T follicular helper cell (primary cell): ENCODE measurements at regions not wholly inside any gene's neighbourhood (a gene's known extent, or its start where the extent isn't known, plus 50 kb on each side); places are given as distances from the start of the nearest gene placed in this dataset.
"Not testable (repeated sequence)": the region's sequence is repeated elsewhere in the genome, so short reads cannot be mapped to it uniquely, and the experiment has no call there.

Source experiments
- DNase-seq: peaks from one replicate; pipeline ENCODE4 v3.0.0-alpha.2; 2020; ENCODE audit warnings: low read depth

DNA sequence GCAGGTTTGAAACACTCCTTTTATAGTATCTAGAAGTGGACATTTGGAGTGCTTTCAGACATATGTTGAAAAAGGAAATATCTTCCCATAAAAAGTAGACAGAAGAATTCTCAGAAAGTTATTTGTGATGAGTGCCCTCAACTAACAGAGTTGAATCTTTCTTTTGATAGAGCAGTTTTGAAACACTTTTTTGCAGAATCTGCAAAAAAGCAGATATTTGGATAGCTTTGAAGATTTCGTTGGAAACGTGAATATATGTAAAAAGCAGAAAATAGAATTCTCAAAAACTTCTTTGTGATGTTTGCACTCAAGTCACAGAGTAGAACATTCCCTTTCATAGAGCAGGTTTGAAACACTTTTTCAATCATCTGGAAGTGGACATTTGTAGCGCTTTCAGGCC, 676.4 kb upstream of the ZNF337 start:
- not testable (repeated sequence) for DNase-seq

DNA sequence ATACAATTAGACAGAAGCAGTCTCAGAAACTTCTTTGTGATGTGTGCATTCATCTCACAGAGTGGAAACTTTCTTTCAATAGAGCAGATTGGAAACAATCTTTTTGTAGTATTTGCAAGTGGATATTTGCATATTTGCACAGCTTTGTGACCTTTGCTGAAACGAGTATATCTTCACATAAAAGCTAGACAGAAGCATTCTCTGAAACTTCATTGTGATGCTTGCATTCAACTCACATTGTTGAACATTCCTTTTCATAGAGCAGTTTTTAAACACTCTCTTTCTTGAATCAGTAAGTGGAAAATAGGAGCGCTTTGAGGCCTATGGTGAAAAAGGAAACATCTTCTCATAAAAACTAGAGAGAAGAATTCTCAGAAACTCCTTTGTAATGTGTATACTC, 657.9 kb upstream of the ZNF337 start:
- DNase-seq = no peak

DNA sequence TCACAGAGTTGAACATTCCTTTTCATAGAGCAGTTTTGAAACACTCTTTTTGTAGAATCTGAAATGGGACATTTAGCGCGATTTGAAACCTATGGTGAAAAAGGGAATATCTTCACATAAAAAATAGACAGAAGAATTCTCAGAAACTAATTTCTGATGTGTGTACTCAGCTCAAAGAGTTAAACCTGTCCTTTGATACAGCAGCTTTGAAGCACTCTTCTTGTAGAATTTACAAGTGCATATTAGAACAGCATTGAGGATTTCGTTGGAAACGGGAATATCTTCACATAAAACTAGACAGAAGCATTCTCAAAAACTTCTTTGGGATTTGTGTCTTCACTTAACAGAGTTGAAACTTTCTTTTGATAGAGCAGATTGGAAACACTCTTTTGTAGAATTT, 650.7 kb upstream of the ZNF337 start:
- no peak for DNase-seq

DNA sequence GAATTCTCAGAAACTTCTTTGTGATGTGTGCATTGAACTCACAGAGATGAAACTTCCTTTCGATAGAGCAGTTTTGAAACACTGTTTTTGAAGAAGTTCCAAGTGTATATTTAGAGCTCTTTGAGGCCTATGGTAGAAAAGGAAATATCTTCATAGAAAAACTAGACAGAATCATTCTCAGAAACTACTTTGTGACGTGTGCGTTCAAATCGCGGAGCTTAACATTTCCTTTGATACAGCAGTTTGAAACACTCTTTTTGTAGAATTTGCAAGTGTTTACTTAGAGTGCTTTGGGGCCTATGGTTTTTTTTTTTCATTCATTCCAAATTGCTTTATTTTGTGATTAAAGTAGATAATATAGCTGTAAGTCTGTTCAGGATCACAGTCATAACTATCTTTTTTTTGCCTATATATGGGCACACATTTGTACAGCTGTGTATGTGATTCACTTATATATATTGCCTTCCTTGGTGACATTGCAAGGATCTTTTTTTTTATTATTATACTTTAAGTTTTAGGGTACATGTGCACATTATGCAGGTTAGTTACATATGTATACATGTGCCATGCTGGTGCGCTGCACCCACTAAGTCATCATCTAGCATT, 643.9 kb upstream of the ZNF337 start:
- DNase-seq = not testable (repeated sequence)

DNA sequence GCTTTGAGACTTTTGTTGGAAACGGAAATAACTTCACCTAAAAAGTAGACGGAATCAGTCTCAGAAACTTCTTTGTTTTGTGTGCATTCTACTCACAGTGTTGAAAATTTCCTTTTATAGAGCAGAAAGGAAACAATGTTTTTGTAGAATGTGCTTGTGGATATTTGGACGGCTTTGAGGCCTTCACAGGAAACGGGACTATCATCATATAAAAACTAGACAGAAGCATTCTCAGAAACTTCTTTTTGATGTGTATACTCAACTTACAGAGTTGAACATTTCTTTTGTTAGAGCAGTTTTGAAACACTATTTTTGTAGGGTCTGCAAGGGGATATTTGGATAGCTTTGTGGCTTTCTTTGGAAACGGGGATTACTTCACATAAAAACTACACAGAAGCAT, 627.5 kb upstream of the ZNF337 start:
- DNase-seq = no peak

DNA sequence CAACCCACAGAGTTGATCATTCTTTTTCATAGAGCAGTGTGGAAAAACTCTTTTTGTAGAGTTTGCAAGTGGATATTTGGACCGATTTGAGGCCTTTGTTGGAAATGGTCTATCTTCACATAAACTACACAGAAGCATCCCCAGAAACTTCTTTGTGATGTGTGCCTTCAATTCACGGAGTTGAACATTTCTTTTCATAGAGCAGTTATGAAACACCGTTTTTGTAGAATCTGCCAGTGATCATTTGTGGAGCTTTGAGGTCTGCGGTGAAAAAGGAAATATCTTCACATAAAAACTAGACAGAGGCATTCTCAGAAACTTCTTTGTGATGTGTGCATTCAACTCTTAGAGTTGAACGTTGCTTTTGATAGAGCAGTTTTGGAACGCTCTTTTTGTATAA, 618.4 kb upstream of the ZNF337 start:
- no peak for DNase-seq

DNA sequence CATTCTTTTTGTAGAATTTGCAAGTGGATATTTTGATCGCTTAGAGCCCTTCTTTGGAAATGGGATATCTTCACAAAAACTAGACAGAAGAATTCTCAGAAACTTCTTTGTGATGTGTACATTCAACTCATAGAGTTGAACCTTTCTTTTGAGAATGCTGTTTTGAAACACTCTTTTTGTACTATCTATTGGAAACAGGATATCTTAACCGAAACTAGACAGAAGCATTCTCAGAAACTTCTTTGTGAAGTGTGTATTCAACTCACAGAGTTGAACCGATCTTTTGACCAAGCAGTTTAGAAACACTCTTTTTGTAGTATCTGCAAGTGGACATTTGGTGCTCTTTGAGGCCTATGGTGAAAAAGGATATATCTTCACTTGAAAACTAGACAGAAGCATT, 613.1 kb upstream of the ZNF337 start:
- not testable (repeated sequence) for DNase-seq

DNA sequence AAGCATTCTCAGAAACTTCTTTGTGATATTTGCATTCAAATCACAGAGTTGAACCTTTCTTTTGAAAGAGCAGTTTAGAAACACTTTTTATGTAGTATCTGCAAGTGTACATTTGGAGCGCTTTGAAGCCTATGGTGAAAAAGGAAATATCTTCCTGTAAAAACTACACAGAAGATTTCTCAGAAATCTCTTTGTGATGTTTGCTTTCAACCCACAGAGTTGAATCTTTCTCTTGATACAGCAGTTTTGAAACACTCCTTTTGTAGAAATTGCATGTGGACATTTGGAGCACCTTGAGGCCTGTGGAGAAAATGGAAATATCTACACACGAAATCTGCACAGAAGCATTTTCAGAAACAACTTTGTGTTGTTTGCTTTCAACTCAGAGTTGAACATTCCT, 612.3 kb upstream of the ZNF337 start:
- no peak for DNase-seq

DNA sequence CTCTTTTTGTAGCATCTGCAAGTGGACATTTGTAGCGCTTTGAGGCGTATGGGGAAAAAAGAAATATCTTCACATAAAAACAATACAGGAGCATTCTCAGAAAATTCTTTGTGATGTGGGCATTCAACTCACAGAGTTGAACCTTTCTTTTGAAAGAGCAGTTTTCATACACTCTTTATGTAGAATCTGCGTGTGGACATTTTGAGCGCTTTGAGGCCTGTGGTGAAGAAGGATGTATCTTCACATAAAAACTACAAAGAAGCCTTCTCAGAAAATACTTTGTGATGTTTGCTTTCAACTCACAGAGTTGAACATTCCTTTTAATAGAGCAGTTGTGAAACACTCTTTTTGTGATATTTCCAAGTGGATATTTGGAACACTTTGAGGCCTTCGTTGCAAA, 598.4 kb upstream of the ZNF337 start:
- no peak for DNase-seq

DNA sequence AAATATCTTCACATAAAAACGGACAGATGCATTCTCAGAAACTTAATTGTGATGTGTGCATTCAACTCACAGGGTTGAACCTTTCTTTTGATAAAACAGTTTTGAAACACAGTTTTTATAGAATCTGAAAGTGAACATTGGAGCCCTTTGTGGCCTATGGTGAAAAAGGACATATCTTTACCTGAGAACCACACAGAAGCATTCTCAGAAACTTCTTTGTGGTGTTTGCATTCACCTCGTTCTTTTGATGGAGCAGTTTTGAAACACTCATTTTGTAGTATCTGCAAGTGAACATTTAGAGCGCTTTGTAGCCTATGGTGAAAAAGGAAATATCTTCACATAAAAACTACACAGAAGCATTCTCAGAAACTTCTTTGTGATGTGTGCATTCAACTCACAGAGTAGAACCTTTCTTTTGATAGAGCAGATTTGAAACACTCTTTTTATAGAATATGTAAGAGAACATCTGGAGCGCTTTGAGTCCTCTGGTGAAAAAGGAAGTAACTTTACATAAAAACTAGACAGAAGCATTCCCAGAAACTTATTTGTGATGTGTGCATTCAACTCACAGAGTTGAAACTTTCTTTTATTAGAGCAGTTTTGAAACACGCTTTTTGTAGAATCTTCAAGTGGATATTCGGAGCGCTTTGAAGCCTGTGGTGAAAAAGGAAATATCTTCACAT, 591.9 kb upstream of the ZNF337 start:
- DNase-seq = not testable (repeated sequence)

DNA sequence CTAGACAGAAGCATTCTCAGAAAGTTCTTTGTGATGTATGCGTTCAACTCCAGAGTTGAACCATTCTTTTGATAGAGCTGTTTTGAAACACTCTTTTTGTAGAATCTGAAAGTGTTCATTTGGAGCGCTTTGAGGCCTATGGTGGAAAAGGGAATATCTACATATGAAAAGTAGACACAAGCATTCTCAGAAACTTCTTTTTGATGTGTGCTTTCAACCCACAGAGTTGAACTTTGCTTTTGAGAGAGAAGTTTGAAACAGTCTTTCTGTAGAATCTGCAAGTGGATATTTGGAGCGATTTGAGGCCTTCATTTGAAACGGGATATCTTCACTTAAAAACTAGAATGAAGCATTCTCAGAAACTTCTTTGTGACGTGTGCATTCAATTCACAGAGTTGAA, 582.6 kb upstream of the ZNF337 start:
- DNase-seq = no peak

DNA sequence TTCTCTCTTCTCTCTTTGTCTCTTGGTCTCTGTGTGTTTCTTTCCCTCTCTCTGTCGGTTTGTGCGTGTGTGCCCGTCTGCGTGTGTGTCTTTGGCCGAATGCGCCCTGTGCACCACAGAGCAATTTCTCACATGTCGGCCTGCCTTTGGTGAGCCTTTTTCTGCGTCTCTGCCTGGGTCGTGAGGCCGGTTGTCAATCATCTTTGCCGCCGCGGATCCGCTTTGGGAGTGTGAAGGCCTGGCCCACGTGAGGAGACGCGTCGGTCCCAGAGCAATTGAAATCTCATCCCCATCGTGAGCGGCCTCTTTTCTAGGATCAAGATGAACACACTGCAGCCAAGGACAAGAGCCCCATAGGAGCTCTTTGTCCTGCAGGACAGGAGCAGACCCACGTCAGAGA, 580.7 kb upstream of the ZNF337 start:
- DNase-seq = no peak

DNA sequence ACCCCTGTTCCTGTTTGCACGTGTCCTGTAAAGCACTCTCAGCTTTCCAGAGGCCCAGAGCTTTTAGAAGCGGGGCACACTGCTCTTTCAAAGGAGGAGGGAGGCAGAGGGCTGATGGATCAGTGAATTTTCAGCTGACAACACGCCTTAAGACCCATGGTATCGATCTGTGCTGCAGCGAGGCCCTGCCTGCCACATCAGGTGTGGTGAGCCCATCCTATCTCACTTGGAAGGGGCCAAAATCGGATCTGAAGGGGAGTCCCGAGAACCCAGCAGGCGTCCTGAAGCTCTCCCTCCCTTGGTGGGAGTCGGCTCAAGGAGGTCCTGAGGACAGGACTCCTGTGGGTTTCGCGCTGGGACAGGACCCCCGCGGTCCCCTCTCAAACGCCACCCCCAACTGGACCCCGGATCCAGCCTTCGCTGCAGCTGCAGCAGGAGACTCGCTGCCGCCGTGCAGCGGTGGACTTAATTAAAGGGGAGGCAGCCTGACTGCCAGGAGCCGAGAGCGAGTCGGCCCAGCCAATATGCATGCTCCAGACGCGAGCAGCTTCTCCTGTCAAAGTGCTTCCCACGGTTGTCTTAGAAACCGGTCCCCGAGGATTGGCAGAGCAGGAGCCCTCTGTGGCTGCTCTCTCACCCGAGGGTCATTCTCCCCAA, 580.0 kb upstream of the ZNF337 start:
- no peak for DNase-seq

DNA sequence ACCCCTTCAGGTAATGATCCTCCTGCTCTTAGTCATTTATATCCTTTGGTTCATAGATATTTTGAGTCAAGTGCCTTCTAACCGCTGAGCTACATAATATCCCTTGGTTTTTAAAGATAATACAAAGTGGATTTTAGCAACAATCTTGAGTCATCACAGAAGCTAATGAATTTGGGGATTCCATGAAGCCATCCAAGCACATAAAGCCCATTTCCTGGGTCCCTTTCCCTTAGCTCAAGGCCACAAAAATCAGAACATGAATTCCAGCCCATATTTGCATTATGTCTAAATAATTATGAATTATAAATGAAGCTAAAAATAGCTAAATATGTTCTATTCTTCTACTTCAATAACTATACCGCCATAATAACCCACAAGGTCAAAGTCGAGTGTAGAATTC, 572.1 kb upstream of the ZNF337 start:
- not testable (repeated sequence) for DNase-seq

DNA sequence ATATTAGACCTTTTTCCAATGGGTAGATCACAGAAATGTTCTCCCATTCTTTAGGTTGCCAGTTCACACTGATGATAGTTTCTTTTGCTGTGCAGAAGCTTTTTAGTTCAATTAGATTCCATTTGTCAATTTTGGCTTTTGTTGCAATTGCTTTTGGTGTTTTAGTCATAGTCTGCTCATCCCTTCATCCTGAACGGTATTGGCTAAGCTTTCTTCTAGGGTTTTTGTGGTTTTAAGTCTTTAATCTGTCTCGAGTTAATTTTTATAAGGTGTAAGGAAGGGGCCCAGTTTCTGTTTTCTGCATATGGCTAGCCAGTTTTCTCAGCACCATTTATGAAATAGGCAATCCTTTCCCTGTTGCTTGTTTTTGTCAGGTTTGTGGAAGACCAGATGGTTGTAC, 564.3 kb upstream of the ZNF337 start:
- not testable (repeated sequence) for DNase-seq

DNA sequence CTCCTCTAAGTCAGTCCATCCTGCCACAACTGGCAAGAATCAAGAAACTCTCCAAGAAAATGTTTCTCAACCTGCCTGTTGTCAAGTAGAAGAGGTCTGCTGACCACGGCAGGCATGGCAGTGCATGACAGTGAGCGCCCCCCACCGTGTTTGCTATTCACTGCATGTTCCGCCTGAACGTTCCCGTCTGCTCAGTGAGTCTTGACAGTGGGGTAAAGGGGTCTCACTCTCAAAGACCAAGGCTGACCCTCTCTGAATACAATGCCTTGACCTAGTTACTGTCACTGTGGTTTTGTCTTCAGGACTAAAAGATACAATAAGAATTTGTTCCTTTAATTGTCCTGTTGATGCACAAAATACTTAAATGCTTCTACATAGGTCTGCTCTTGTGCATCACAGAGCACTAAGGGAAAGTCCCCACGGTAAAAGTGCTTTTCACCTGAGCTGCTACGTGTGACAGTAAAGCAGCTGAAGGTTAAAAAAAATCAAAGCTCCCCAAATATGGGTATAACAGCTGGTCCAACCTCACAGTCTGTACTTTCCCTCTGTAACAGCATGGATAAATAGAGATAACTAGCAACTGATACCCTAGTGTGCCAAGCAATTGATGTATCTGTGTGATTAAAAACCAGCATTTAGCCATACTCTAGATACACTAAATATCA, 555.8 kb upstream of the ZNF337 start:
- not testable (repeated sequence) for DNase-seq

DNA sequence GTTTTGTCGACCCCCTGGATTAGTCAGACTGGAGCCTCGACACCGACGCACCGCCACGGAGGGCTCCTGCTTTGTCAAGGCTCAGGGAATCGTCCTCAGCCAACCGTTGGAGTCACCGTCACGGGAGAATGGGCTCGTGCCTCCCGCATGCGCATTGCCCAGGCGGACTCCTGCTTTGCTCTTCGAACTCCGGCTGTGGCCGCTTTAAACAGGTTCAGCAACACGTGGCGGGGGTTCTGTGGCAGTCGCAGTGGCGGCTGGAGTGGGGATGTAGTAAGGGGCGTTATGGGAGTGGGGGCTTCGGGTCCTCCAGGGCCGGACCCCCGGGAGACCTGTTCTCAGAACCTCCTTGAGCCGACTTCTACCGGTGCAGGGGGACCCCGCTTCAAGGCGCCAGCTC, 554.7 kb upstream of the ZNF337 start:
- not testable (repeated sequence) for DNase-seq

DNA sequence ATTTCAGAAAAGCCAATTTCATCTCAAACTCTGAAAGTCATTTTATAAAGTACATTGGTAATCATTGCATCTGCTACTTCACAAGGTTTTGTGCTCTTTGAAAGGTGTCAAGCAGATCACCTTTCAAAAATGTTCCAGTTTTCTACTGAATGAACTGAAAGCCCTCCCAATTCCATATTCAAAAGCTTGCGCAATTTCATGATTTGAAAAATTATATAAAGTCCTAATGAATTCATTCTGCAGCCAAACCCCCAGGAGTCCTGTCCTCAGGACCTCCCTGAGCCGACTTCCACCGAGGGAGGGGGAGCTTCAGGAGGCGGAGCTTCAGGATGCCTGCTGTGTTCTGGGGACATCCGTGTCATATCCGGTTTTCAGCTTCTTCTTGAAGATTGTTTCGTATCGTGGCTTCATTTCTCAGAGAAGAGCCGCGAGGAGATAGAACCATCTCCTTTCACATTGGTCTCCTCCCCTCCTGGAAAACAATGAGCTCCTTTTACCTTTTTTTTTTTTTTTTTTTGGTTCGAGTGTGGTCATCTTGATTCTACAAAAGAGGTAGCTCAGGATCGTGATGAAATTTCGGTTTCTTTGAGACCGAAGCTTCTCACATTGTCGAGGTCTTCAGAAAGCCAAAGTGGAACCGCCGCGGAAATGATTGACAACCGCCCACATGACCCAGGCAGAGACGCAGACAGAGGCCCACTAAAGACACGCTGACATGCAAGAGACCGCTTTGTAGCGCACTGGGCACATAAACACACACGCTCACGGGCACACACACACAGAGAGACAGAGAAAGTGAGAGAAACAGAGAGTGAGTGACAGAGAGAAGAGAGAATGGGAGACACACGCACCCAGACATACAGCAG, 553.8 kb upstream of the ZNF337 start:
- DNase-seq = not testable (repeated sequence)

DNA sequence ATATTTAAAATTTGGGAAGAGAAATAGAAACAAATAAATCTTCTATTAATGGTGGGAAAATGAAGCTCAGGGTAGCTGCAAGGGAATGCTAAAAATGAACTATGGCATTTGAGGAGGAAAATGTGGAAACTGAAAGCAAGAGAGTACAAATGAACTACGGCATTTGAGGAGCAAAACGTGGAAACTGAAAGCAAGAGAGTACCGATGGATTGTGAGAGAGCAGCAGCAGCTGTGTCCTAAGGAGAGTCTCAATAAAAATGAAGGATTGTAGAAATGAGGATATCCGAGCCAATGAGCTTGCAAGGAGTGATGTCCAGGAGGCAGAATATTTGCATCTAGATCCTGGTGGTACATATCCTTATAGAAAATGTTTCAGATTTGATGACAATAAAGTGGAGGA, 547.1 kb upstream of the ZNF337 start:
- DNase-seq = no peak

DNA sequence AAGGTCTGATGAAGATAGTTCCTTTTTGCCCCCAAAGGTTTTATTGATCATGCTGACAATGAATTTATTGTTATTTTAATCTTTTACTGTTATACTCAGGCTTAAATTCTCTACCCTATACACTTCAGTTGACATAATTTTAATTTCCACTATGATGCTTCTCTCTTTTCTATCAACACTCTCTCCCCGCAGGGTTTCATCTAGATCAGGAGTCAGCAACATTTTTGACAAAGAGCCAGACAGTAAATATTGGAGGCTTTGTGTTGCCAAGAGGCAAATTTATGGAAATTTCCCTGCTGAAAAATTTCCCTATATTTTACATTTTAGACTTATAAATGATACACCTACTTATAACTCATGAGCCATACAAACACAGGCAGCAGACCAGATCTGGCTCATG, 524.0 kb upstream of the ZNF337 start:
- DNase-seq = not testable (repeated sequence)

DNA sequence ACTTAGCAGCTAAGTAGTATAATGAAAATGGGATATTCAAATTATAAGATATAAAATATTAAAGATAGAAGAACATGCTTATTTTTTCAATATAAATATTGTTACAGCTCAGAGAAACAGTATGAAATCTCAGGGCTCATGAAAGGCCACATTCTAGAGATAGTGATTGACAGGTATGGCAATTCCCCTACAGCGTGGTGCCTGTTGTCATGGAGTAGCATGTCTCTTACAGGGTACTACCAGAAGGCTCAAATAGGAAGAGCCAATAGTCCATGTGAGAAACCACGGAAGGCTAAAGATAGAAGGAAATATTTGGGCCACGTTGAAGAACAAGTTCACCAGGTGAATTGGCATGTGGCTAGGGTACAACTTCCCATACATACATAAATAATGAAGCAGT, 522.9 kb upstream of the ZNF337 start:
- DNase-seq = not testable (repeated sequence)

DNA sequence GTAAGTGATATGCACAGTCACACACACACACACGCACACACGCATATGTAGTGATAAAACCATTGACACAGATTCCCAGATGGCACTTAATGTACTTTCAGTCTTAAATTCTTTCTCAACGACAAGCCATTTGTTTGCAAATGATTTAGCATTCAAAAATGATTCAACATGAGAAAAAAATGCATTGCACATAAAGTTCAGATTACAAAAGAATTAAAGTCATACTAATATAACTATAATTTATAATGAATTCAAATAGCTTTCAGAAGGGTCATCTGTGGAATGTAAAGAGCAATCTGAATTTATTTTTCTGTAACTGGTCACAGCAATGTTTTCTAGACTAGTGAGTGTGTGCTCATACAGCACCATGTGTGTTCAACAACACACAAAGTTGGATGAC, 521.6 kb upstream of the ZNF337 start:
- DNase-seq = no peak
